ENCODE measurements at regions not wholly inside any gene's neighbourhood (a gene's known extent, or its start where the extent isn't known, plus 50 kb on each side); places are given as distances from the start of the nearest gene placed in this dataset.

GRCh38 chr3:99548674-99549073, 89.7 kb upstream of the COL8A1 start:
- no peak overlapping the region for H3K4me2 ChIP-seq (ENCODE audit: low read depth, low read length)

GRCh38 chr3:99545941-99546580, 92.3 kb upstream of the COL8A1 start:
- Histone ChIP-seq H3K4me1 (ENCODE audit: insufficient read depth, low read length) (peaks cover 11% of the 10 kb centered on the region), H2AFZ (ENCODE audit: low read length) (no peak overlapping the region), H3K9ac (ENCODE audit: insufficient read depth, low read depth, low read length) (no peak overlapping the region), H3K27ac (ENCODE audit: extremely low read length, insufficient read depth, low read length) (no peak overlapping the region), H3K9me3 (ENCODE audit: low read length) (no peaks in the 10 kb centered on the region), H3K79me2 (ENCODE audit: insufficient read depth, low read length) (no peaks in the 10 kb centered on the region), H3K36me3 (replicated peaks in 1 of 2; ENCODE audit: control insufficient read depth in 1 of 2, insufficient read depth in 2 of 2, low read length in 2 of 2) (no peaks in the 10 kb centered on the region), H3K4me2 (ENCODE audit: low read depth, low read length) (no peak overlapping the region), H3K4me3 (replicated peaks in 1 of 3; ENCODE audit: insufficient read depth in 1 of 3, low read depth in 2 of 3, low read length in 3 of 3) (no peak overlapping the region), H4K20me1 (ENCODE audit: insufficient read depth, low read length) (no peaks in the 10 kb centered on the region), H3K27me3 (ENCODE audit: control insufficient read depth in 1 of 2, insufficient read depth in 2 of 2, low read length in 2 of 2) (no peaks in the 10 kb centered on the region)
- ATAC-seq (no peak), DNase-seq (ENCODE audit: low spot score) (no peak), FAIRE-seq (no peak)
- 2% methylated on average over 3 of the region's 3 CpGs for WGBS (ENCODE audit: low lambda C conversion rate)
- intact Hi-C loops (cut with micrococcal nuclease; ENCODE audit: unreplicated experiment) = no loop called here
- CTCF ChIA-PET (ENCODE audit: low intra/inter-chr PET ratio, low total read pairs) = no interaction called here
- no TSS peak for BruUV-seq (replicated peaks)
- TF ChIP-seq KDM5B (CRISPR knock-in tag; IDR thresholded peaks at IDR 0.05; ENCODE audit: borderline replicate concordance) (no peak), ZNF563 (CRISPR knock-in tag; IDR thresholded peaks at IDR 0.05) (no peak), PLRG1 (conservative IDR thresholded peaks at IDR 0.05) (no peak), DPF2 (CRISPR knock-in tag; IDR thresholded peaks at IDR 0.05; ENCODE audit: borderline replicate concordance, low read depth) (no peak), ZBTB20 (CRISPR knock-in tag; IDR thresholded peaks at IDR 0.05; ENCODE audit: borderline replicate concordance, low read depth) (no peak), MIER2 (CRISPR knock-in tag; IDR thresholded peaks at IDR 0.05) (no peak), ZNF549 (CRISPR knock-in tag; IDR thresholded peaks at IDR 0.05) (no peak), ZNF773 (CRISPR knock-in tag; IDR thresholded peaks at IDR 0.05; ENCODE audit: borderline replicate concordance) (no peak), XBP1 (CRISPR knock-in tag; IDR thresholded peaks at IDR 0.05) (no peak)
- POLR2A ChIA-PET = no interaction called here
- in situ Hi-C loops (cut with HindIII; ENCODE audit: extremely low pct_ligation_motif_present, low pct_unique_long_range_greater_than_20kb) = no loop called here

More at GRCh38 chr3:99548674-99549073, 89.7 kb upstream of the COL8A1 start:
- in situ Hi-C loops (cut with HindIII; ENCODE audit: extremely low pct_ligation_motif_present, low pct_unique_long_range_greater_than_20kb) (no loop called here), intact Hi-C loops (cut with micrococcal nuclease; ENCODE audit: unreplicated experiment) (no loop called here)
- no peak for DNase-seq (ENCODE audit: low spot score)
- H3K9ac ChIP-seq (ENCODE audit: insufficient read depth, low read depth, low read length) = no peak overlapping the region
- no peak overlapping the region for H3K27ac ChIP-seq (ENCODE audit: extremely low read length, insufficient read depth, low read length)
- H3K9me3 ChIP-seq (ENCODE audit: low read length) = no peaks in the 10 kb centered on the region
- ATAC-seq = no peak
- no peak overlapping the region for H2AFZ ChIP-seq (ENCODE audit: low read length)
- H3K4me3 ChIP-seq (replicated peaks in 1 of 3; ENCODE audit: insufficient read depth in 1 of 3, low read depth in 2 of 3, low read length in 3 of 3) = no peak overlapping the region
- no peaks in the 10 kb centered on the region for H3K36me3 ChIP-seq (replicated peaks in 1 of 2; ENCODE audit: control insufficient read depth in 1 of 2, insufficient read depth in 2 of 2, low read length in 2 of 2)
- ChIA-PET POLR2A (no interaction called here), CTCF (ENCODE audit: low intra/inter-chr PET ratio, low total read pairs) (no interaction called here)
- H4K20me1 ChIP-seq (ENCODE audit: insufficient read depth, low read length) = no peaks in the 10 kb centered on the region
- no peaks in the 10 kb centered on the region for H3K4me1 ChIP-seq (ENCODE audit: insufficient read depth, low read length)
- no peaks in the 10 kb centered on the region for H3K27me3 ChIP-seq (ENCODE audit: control insufficient read depth in 1 of 2, insufficient read depth in 2 of 2, low read length in 2 of 2)
- no TSS peak for BruUV-seq (replicated peaks)
- no peaks in the 10 kb centered on the region for H3K79me2 ChIP-seq (ENCODE audit: insufficient read depth, low read length)
- 3% methylated on average over 1 of the region's 1 CpG for WGBS (ENCODE audit: low lambda C conversion rate)
- no peak for FAIRE-seq
- peak; percentile 66; the same call in 1 of the 2 replicates for TF ChIP-seq ATF7 (IDR thresholded peaks at IDR 0.05)
- TF ChIP-seq ATF7 (CRISPR knock-in tag; IDR thresholded peaks at IDR 0.05) = no peak
- TF ChIP-seq CREB1 (IDR thresholded peaks at IDR 0.05) = peak; percentile 71
- TF ChIP-seq CREB1 (CRISPR knock-in tag; IDR thresholded peaks at IDR 0.05) = no peak
- no peak for TF ChIP-seq ETV6 (CRISPR knock-in tag; conservative IDR thresholded peaks at IDR 0.05)

Data from HepG2 (cell line).